VCaP (cell line): ENCODE measurements at regions not wholly inside any gene's neighbourhood (a gene's known extent, or its start where the extent isn't known, plus 50 kb on each side); places are given as distances from the start of the nearest gene placed in this dataset.

Experiments used
- H3K27ac ChIP-seq: fragments of 450-650 bp; 2 replicates; pipeline ENCODE4 v1.5.1; 2017
- CTCF ChIP-seq: fragments of 450-650 bp; conservative IDR thresholded peaks from 2 replicates; pipeline ENCODE4 v1.5.1; 2017; ENCODE audit warnings: mild to moderate bottlenecking, moderate library complexity

- no peak for TF ChIP-seq CTCF
- no peak overlapping the region for H3K27ac ChIP-seq
Measured at GRCh38 chr1:29651684-29652665, 415.7 kb downstream of the PTPRU start.

- TF ChIP-seq CTCF, result no peak
- no peak overlapping the region for H3K27ac ChIP-seq
Measured at GRCh38 chr1:29651246-29651645, 414.9 kb downstream of the PTPRU start.

- TF ChIP-seq CTCF, result no peak
Measured at GRCh38 chr1:29650476-29650875, 414.2 kb downstream of the PTPRU start.

GRCh38 chr1:29650041-29650400 is 413.7 kb downstream of the PTPRU start:
- no peak overlapping the region for H3K27ac ChIP-seq
- TF ChIP-seq CTCF, result no peak

More at GRCh38 chr1:29650476-29650875, 414.2 kb downstream of the PTPRU start:
- no peak overlapping the region for H3K27ac ChIP-seq

GRCh38 chr1:29649189-29650040 is 413.1 kb downstream of the PTPRU start:
- no peak overlapping the region for H3K27ac ChIP-seq
- TF ChIP-seq CTCF, result no peak

GRCh38 chr1:29648798-29649188 is 412.5 kb downstream of the PTPRU start:
- TF ChIP-seq CTCF, result no peak
- no peak overlapping the region for H3K27ac ChIP-seq

- no peak for TF ChIP-seq CTCF
- H3K27ac ChIP-seq, result no peak overlapping the region
Measured at GRCh38 chr1:29648026-29648425, 411.7 kb downstream of the PTPRU start.
